SK-N-SH (cell line): ENCODE measurements at regions not wholly inside any gene's neighbourhood (a gene's known extent, or its start where the extent isn't known, plus 50 kb on each side); places are given as distances from the start of the nearest gene placed in this dataset.

Source experiments
- CTCF ChIA-PET: fragments of 300-600, 350-600 bp; formaldehyde crosslinking; extraction: SDS; loops from one replicate; lab custom pipeline; 2021; lab: Yijun Ruan, JAX
- POLR2A ChIA-PET: fragments of 350-600 bp; sonication (Branson Sonifier 250); formaldehyde crosslinking; extraction: SDS; loops from one replicate; lab custom pipeline; 2020; ENCODE audit warnings: antibody characterized with exemption, inconsistent platforms; lab: Yijun Ruan, JAX
- DNase-seq: peaks from one replicate; pipeline ENCODE4 v3.0.0; 2012
- H2AFZ ChIP-seq: fragments of 200-600 bp; sonication (generic); 2 replicates; pipeline ENCODE4 v1.8.1; 2016; ENCODE audit warnings: antibody characterized with exemption, mild to moderate bottlenecking, low read depth
- H3F3A ChIP-seq: fragments of 200-600 bp; sonication (generic); replicated peaks from 2 replicates; pipeline ENCODE3; 2016; ENCODE audit warnings: antibody characterized with exemption, mild to moderate bottlenecking; ENCODE audit not compliant: insufficient read depth
- H3K27ac ChIP-seq, 2 experiments: fragments of 200-500 bp in 1 of 2; fragments of 200-600 bp in 1 of 2; sonication (Bioruptor generic) in 1 of 2; sonication (generic), shearing (Covaris generic) in 1 of 2; 2 replicates each; pipeline versions ENCODE4 v1.5.1 to v1.6.1; 2014 to 2016; ENCODE audit warnings: low read depth in 2 of 2, inconsistent platforms in 1 of 2, low read length in 1 of 2, mild to moderate bottlenecking in 1 of 2, mixed read lengths in 1 of 2
- H3K27me3 ChIP-seq: fragments of 200-600 bp; sonication (generic), shearing (Covaris generic); 2 replicates; pipeline ENCODE4 v1.6.1; 2016; ENCODE audit warnings: mixed run types; ENCODE audit not compliant: insufficient read depth
- H3K36me3 ChIP-seq, 2 experiments: fragments of 200-500 bp in 1 of 2; fragments of 200-600 bp in 1 of 2; sonication (Bioruptor generic) in 1 of 2; sonication (generic) in 1 of 2; replicated peaks in 1 of 2; 2 replicates each; pipeline versions ENCODE3 to v1.5.1; 2014 to 2016; ENCODE audit warnings: low read length in 1 of 2, mild to moderate bottlenecking in 1 of 2; ENCODE audit not compliant: insufficient read depth in 2 of 2, control insufficient read depth in 1 of 2
- H3K4me1 ChIP-seq, 2 experiments: fragments of 200-500 bp in 1 of 2; fragments of 200-600 bp in 1 of 2; sonication (Bioruptor generic) in 1 of 2; sonication (generic), shearing (Covaris generic) in 1 of 2; 2 replicates each; pipeline versions ENCODE4 v1.5.1 to v1.6.1; 2014 to 2016; ENCODE audit warnings: low read depth in 1 of 2, low read length in 1 of 2, mixed run types in 1 of 2; ENCODE audit not compliant: insufficient read depth in 2 of 2, control insufficient read depth in 1 of 2
- H3K4me2 ChIP-seq: fragments of 200-600 bp; sonication (generic), shearing (Covaris generic); 2 replicates; pipeline ENCODE4 v1.6.1; 2017; ENCODE audit warnings: mixed run types
- H3K4me3 ChIP-seq, 2 experiments: fragments of 200-500 bp in 1 of 2; fragments of 200-600 bp in 1 of 2; sonication (Bioruptor generic) in 1 of 2; sonication (generic), shearing (Covaris generic) in 1 of 2; 2 replicates each; pipeline versions ENCODE4 v1.5.1 to v1.8.1; 2014 to 2016; ENCODE audit warnings: low read depth in 2 of 2, inconsistent platforms in 1 of 2, low read length in 1 of 2, mild to moderate bottlenecking in 1 of 2, mixed read lengths in 1 of 2, moderate library complexity in 1 of 2
- H3K79me2 ChIP-seq: fragments of 200-600 bp; sonication (generic); 2 replicates; pipeline ENCODE4 v1.8.1; 2017; ENCODE audit warnings: mild to moderate bottlenecking; ENCODE audit not compliant: insufficient read depth
- H3K9ac ChIP-seq: fragments of 200-600 bp; sonication (generic); 2 replicates; pipeline ENCODE4 v1.6.1; 2017; ENCODE audit warnings: mixed run types
- H3K9me2 ChIP-seq: fragments of 200-600 bp; sonication (generic); 2 replicates; pipeline ENCODE4 v1.6.1; 2017; ENCODE audit warnings: mixed run types
- H3K9me3 ChIP-seq: fragments of 200-600 bp; sonication (generic); 2 replicates; pipeline ENCODE4 v1.6.1; 2017; ENCODE audit warnings: mixed run types, mild to moderate bottlenecking, moderate library complexity
- H4K20me1 ChIP-seq: fragments of 200-600 bp; sonication (generic); 2 replicates; pipeline ENCODE4 v1.6.1; 2017; ENCODE audit warnings: mild to moderate bottlenecking, mixed run types; ENCODE audit not compliant: insufficient read depth
- ELF1 ChIP-seq: IDR thresholded peaks from 2 replicates; pipeline ENCODE4 v1.4.0; 2012
- JUND ChIP-seq: IDR thresholded peaks from 2 replicates; pipeline ENCODE4 v1.4.0; 2012
- RFX5 ChIP-seq: IDR thresholded peaks from 2 replicates; pipeline ENCODE4 v1.6.1; 2012; ENCODE audit warnings: mild to moderate bottlenecking, improper control_type of control experiment, low read length
- WGBS: methylation state at CpG from one replicate; pipeline ENCODE4 v1.1.6; 2017; ENCODE audit warnings: low lambda C conversion rate; 5-methylcytosine and 5-hydroxymethylcytosine counted together
- TF ChIP-seq, protein P1 (sequence below): fragments of 200-600 bp; sonication (generic); IDR thresholded peaks from 2 replicates; pipeline ENCODE4 v1.6.1; 2017; ENCODE audit warnings: antibody characterized with exemption, mild to moderate bottlenecking, moderate library complexity
- TF ChIP-seq, protein P2 (sequence below): IDR thresholded peaks from 2 replicates; pipeline ENCODE4 v1.4.0; 2012; ENCODE audit warnings: low read depth, borderline replicate concordance
- TF ChIP-seq, protein P3 (sequence below): fragments of 150-350 bp; IDR thresholded peaks from 2 replicates; pipeline ENCODE4 v1.6.1; 2017; ENCODE audit warnings: antibody characterized with exemption, low read length, low read depth, borderline replicate concordance

DNA sequence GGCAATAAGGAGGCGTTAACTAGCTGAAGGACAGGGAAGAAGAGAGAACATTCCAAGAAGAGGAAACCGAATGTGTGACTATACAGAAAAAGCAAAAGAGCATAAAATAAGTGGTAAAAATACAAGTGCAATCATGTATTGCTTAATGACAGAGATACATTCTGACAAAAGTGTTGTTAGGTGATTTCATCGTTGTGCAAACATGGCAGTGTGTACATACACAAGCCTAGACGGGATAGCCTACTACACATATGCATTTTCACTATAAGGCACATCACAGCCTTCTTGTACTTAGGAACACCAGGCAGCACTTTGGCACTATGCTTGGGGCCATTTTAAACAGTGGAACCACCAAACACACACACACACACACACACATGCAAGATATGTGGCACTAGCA lies 299.3 kb downstream of the BCAT1 start:
- no peak for DNase-seq
- Histone ChIP-seq H3K9me3 (no peaks in the 10 kb centered on the region), H2AFZ (no peak overlapping the region), H3K36me3 (no peaks in the 10 kb centered on the region), H3K4me1 (no peaks in the 10 kb centered on the region), H3K9me2 (no peaks in the 10 kb centered on the region), H3F3A (no peaks in the 10 kb centered on the region)
- no peak for TF ChIP-seq JUND
- TF ChIP-seq RFX5, result no peak
- TF ChIP-seq, all 33 proteins: peak for 0
- POLR2A ChIA-PET, result no interaction called here
- H3K27me3 ChIP-seq, result no peaks in the 10 kb centered on the region
- H4K20me1 ChIP-seq, result no peaks in the 10 kb centered on the region
- CTCF ChIA-PET, result no interaction called here
- no peak overlapping the region for H3K4me2 ChIP-seq
- WGBS, result 37% methylated on average over 4 of the region's 4 CpGs
- no peak overlapping the region for H3K4me3 ChIP-seq
- no peaks in the 10 kb centered on the region for H3K79me2 ChIP-seq
- no peak overlapping the region for H3K27ac ChIP-seq
- H3K9ac ChIP-seq, result no peak overlapping the region

DNA sequence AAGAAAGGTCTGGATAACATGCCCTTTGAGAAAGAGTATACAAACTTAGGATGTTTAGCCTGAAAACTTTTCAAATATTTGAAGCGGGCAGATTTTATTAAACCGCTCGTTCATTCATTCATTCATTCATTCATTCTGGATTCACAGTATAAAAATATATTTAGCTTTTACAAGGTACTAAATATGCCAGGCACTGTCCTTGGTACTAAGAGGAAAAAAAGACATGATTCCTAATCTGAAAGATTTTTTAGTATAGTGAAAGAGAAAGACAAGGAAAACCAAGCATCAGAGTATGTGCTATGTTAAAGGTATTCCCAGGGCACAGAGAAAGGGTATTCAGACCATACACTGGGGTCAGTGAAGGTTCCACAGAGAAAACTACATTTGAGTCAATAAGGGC lies 299.7 kb downstream of the BCAT1 start:
- 32% methylated on average over 3 of the region's 3 CpGs for WGBS
- H3K36me3 ChIP-seq, result no peaks in the 10 kb centered on the region
- POLR2A ChIA-PET, result no interaction called here

DNA sequence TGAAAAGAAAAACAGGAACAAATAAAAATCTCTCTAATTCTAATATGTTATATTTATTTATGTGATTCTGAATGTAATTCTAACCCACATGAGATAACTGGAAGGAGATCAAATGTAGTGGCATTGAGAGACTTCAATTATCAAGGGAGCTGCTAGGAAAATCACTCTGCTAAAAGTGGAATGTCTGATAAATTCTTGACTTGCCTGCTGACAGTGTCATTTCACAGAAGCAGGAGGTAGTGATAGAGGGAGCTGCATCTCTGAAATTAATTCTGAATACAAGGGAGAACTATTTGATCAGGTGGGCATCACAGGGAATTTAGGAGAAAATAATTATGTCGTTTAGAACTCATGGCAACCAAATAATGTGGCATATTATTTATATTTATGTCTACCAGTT lies 303.6 kb downstream of the BCAT1 start:
- H3K4me1 ChIP-seq, result no peaks in the 10 kb centered on the region
- TF ChIP-seq ELF1, result no peak
- TF ChIP-seq, protein P1, sequence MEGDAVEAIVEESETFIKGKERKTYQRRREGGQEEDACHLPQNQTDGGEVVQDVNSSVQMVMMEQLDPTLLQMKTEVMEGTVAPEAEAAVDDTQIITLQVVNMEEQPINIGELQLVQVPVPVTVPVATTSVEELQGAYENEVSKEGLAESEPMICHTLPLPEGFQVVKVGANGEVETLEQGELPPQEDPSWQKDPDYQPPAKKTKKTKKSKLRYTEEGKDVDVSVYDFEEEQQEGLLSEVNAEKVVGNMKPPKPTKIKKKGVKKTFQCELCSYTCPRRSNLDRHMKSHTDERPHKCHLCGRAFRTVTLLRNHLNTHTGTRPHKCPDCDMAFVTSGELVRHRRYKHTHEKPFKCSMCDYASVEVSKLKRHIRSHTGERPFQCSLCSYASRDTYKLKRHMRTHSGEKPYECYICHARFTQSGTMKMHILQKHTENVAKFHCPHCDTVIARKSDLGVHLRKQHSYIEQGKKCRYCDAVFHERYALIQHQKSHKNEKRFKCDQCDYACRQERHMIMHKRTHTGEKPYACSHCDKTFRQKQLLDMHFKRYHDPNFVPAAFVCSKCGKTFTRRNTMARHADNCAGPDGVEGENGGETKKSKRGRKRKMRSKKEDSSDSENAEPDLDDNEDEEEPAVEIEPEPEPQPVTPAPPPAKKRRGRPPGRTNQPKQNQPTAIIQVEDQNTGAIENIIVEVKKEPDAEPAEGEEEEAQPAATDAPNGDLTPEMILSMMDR, result no peak
- TF ChIP-seq, protein P2, sequence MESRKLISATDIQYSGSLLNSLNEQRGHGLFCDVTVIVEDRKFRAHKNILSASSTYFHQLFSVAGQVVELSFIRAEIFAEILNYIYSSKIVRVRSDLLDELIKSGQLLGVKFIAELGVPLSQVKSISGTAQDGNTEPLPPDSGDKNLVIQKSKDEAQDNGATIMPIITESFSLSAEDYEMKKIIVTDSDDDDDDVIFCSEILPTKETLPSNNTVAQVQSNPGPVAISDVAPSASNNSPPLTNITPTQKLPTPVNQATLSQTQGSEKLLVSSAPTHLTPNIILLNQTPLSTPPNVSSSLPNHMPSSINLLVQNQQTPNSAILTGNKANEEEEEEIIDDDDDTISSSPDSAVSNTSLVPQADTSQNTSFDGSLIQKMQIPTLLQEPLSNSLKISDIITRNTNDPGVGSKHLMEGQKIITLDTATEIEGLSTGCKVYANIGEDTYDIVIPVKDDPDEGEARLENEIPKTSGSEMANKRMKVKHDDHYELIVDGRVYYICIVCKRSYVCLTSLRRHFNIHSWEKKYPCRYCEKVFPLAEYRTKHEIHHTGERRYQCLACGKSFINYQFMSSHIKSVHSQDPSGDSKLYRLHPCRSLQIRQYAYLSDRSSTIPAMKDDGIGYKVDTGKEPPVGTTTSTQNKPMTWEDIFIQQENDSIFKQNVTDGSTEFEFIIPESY, result no peak
- TF ChIP-seq, all 33 proteins: peak for 0
- Histone ChIP-seq H3K4me3 (no peak overlapping the region), H3K9me2 (no peaks in the 10 kb centered on the region), H3K27me3 (no peaks in the 10 kb centered on the region), H3K27ac (no peak overlapping the region), H2AFZ (no peak overlapping the region), H3K79me2 (no peaks in the 10 kb centered on the region), H3K36me3 (no peaks in the 10 kb centered on the region), H3K4me2 (no peak overlapping the region), H4K20me1 (no peaks in the 10 kb centered on the region), H3K9ac (no peak overlapping the region), H3F3A (no peaks in the 10 kb centered on the region), H3K9me3 (no peaks in the 10 kb centered on the region)
- whole genome bisulfite sequencing, result 46% methylated on average over 1 of the region's 1 CpG
- DNase-seq, result no peak
- CTCF ChIA-PET, result no interaction called here
- POLR2A ChIA-PET, result no interaction called here

More for the DNA sequence above, 299.7 kb downstream of the BCAT1 start:
- Histone ChIP-seq H3K27ac (no peak overlapping the region), H3K9ac (no peak overlapping the region), H3F3A (no peaks in the 10 kb centered on the region), H3K4me1 (no peaks in the 10 kb centered on the region), H3K4me2 (no peak overlapping the region), H3K79me2 (no peaks in the 10 kb centered on the region), H3K9me3 (no peaks in the 10 kb centered on the region)
- DNase-seq, result no peak
- CTCF ChIA-PET, result no interaction called here
- TF ChIP-seq, protein P3, sequence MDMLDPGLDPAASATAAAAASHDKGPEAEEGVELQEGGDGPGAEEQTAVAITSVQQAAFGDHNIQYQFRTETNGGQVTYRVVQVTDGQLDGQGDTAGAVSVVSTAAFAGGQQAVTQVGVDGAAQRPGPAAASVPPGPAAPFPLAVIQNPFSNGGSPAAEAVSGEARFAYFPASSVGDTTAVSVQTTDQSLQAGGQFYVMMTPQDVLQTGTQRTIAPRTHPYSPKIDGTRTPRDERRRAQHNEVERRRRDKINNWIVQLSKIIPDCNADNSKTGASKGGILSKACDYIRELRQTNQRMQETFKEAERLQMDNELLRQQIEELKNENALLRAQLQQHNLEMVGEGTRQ, result no peak
- TF ChIP-seq, all 33 proteins: peak for 0
- H3K9me2 ChIP-seq, result no peaks in the 10 kb centered on the region
- H3K4me3 ChIP-seq, result no peak overlapping the region
- no peak overlapping the region for H2AFZ ChIP-seq
- no peaks in the 10 kb centered on the region for H4K20me1 ChIP-seq
- no peaks in the 10 kb centered on the region for H3K27me3 ChIP-seq
